Cardiac muscle cell (in vitro differentiated cells and primary cell): ENCODE measurements at regions not wholly inside any gene's neighbourhood (a gene's known extent, or its start where the extent isn't known, plus 50 kb on each side); places are given as distances from the start of the nearest gene placed in this dataset.

Experiments used
- DNase-seq, 2 donors: peaks; one replicate each; pipeline versions ENCODE4 v3.0.0 to v3.0.0-alpha.2; 2010 to 2017; ENCODE audit warnings: low read depth in 1 of 2, low spot score in 1 of 2
- H3K27ac ChIP-seq: fragments of 200-600 bp; sonication (generic); 2 replicates; pipeline ENCODE4 v1.5.1; 2016
- H3K27me3 ChIP-seq: fragments of 200-600 bp; sonication (generic); 2 replicates; pipeline ENCODE4 v1.6.0; 2016; ENCODE audit warnings: control low read depth
- H3K36me3 ChIP-seq: fragments of 200-600 bp; sonication (generic); 2 replicates; pipeline ENCODE4 v1.5.1; 2016; ENCODE audit warnings: control low read depth
- H3K4me1 ChIP-seq: fragments of 200-600 bp; sonication (generic); 2 replicates; pipeline ENCODE4 v1.8.1; 2017; ENCODE audit warnings: low read depth, mild to moderate bottlenecking, mixed run types
- H3K4me3 ChIP-seq: fragments of 200-600 bp; sonication (generic); 2 replicates; pipeline ENCODE4 v1.5.1; 2016; ENCODE audit warnings: mild to moderate bottlenecking
- H3K9me3 ChIP-seq: fragments of 200-600 bp; sonication (generic); 2 replicates; pipeline ENCODE4 v1.5.1; 2017; ENCODE audit warnings: low read depth, mild to moderate bottlenecking, control low read depth
- CTCF ChIP-seq: IDR thresholded peaks from 2 replicates; pipeline ENCODE4 v1.5.1; 2012; ENCODE audit warnings: low read depth, mild to moderate bottlenecking, low read length

DNA sequence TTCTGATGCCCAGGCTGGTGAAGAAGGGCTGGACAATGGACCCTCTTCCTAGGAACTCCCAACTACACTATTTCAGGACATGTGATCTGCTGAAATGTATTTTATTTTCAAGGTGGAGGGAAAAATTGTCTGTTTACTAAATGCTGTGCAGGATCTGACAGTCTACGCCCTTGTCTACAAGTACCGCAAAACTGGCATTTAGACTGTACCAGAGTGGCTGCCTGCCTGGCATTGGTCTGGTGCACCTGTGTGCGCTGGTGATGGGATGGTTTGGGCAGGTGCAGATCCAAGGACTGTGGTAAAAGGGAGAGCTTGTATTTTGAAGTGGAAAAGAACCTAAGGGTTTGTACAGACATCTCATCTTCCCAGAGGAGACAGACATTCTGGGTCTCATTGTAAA is 79.7 kb downstream of the AIPL1 start:
- no peaks in the 10 kb centered on the region for H3K4me1 ChIP-seq
- peaks cover 7% of the 10 kb centered on the region for H3K27me3 ChIP-seq
- TF ChIP-seq CTCF: no peak
- H3K9me3 ChIP-seq: no peaks in the 10 kb centered on the region
- no peaks in the 10 kb centered on the region for H3K36me3 ChIP-seq
- no peak overlapping the region for H3K4me3 ChIP-seq
- no peak overlapping the region for H3K27ac ChIP-seq
- DNase-seq: no peak

- H3K4me3 ChIP-seq: no peak overlapping the region
- no peaks in the 10 kb centered on the region for H3K9me3 ChIP-seq
- peaks cover 7% of the 10 kb centered on the region for H3K27me3 ChIP-seq
- H3K27ac ChIP-seq: no peak overlapping the region
- TF ChIP-seq CTCF: no peak
- H3K4me1 ChIP-seq: no peaks in the 10 kb centered on the region
- no peaks in the 10 kb centered on the region for H3K36me3 ChIP-seq
- DNase-seq: no peak
These were observed 81.9 kb downstream of the AIPL1 start for GRCh38 chr17:6352801-6353560.

DNA sequence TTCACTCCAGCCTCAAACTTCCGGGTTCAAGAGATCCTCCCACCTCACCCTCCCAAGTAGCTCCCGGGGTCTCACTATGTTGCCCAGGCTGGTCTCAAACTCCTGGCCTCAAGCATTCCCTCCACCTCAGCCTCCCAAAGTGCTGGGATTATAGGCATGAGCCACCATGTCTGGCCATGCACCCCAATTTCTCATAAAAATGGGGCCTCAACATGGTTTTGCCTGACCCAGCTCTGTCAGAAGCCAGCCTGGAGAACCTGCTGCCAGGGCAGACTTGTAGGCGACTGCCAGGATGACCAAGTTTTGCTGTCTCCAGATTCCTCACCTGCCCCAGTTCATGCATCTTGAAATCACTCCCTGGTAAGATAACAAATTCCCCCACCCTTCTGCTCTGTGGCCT is 82.9 kb downstream of the AIPL1 start:
- no peak for DNase-seq
- Histone ChIP-seq H3K4me3 (no peak overlapping the region), H3K27ac (no peak overlapping the region), H3K4me1 (no peaks in the 10 kb centered on the region), H3K9me3 (no peaks in the 10 kb centered on the region), H3K27me3 (peaks cover 7% of the 10 kb centered on the region), H3K36me3 (no peaks in the 10 kb centered on the region)
- TF ChIP-seq CTCF: no peak

DNA sequence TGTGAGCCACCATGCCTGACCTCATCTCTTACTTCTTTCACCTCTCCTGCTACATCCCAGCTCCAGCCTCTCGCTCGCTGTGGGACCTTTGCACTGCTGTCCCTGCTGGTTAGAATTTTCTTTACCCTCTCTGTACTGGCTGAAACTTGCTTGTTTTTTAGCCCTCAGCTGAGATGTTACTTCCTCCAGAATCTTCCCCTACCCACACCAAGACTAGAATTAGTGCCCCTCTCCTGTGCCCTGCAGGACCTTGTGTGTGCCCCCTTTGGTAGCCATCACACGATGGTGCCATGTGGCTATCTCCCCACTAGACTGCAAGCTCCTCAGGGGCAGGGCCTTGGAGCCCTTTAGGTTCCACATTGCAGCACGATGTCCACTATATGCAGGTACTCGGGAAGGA is 84.1 kb downstream of the AIPL1 start:
- H3K27ac ChIP-seq: no peak overlapping the region
- H3K36me3 ChIP-seq: no peaks in the 10 kb centered on the region
- no peaks in the 10 kb centered on the region for H3K4me1 ChIP-seq
- H3K4me3 ChIP-seq: no peak overlapping the region
- no peak for DNase-seq
- TF ChIP-seq CTCF: no peak
- peaks cover 14% of the 10 kb centered on the region for H3K27me3 ChIP-seq
- H3K9me3 ChIP-seq: no peaks in the 10 kb centered on the region

GRCh38 chr17:6348891-6349290 is 86.0 kb downstream of the AIPL1 start:
- Histone ChIP-seq H3K9me3 (no peaks in the 10 kb centered on the region), H3K4me1 (no peaks in the 10 kb centered on the region), H3K36me3 (no peaks in the 10 kb centered on the region), H3K4me3 (no peak overlapping the region), H3K27me3 (peaks cover 14% of the 10 kb centered on the region), H3K27ac (no peak overlapping the region)
- no peak for TF ChIP-seq CTCF
- DNase-seq: no peak
